ENCODE measurements at regions not wholly inside any gene's neighbourhood (a gene's known extent, or its start where the extent isn't known, plus 50 kb on each side); places are given as distances from the start of the nearest gene placed in this dataset.

DNA sequence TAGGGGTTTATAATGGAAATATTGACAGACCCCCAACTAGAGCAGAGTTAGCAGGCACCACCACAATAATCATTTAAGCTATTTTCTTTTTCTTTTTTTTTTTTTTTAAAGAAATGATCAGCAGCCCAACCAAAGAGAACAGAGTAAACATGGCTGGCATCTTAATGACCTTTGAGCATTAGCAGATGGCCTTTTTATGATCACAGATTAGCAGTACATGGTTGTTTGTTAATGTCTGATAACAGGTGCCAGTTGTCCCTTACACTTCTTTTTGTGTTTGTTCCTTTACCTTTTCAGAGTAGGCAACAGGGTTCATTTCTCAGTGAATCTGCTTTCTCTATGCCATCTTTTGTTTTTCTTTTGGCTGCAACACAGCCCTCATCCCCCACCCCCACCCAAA, 747.0 kb downstream of the BCL11A start:
- Histone ChIP-seq H3K27me3 (ENCODE audit: insufficient read depth, insufficient read length) (no peaks in the 10 kb centered on the region), H3K9me3 (ENCODE audit: insufficient read depth, low read length) (no peaks in the 10 kb centered on the region), H3K4me1 (ENCODE audit: insufficient read depth, insufficient read length) (no peaks in the 10 kb centered on the region), H3K9ac (ENCODE audit: insufficient read length, low read depth) (no peak overlapping the region), H3K4me3 (ENCODE audit: insufficient read length, low read depth) (no peak overlapping the region), H3K36me3 (ENCODE audit: insufficient read depth, insufficient read length, low read length) (no peaks in the 10 kb centered on the region)
- TF ChIP-seq YY1 (IDR thresholded peaks at IDR 0.05; ENCODE audit: insufficient read depth, insufficient read length) = no peak
- no peak for DNase-seq (ENCODE audit: low read depth, low spot score)

DNA sequence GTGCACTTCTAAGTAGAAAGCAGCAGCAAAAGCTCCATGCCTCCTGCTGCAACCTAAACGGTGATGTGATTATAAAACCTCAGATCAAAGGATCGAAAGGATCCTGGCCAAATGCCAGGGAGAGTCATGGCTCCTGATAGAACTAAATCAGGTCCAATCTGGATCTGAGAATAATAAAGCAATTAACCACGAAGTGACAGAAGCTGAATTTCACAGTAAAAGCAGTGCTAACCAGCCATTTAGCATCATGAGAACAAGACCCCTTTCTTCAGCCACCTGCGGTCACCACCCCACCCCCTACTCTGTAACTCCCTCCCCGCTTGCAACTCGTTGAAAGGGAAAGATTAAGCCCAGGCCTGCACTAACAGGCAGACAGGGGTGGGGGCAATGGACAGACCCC, 748.7 kb downstream of the BCL11A start:
- Histone ChIP-seq H3K4me1 (ENCODE audit: insufficient read depth, insufficient read length) (no peaks in the 10 kb centered on the region), H3K4me3 (ENCODE audit: insufficient read length, low read depth) (no peak overlapping the region), H3K9ac (ENCODE audit: insufficient read length, low read depth) (no peak overlapping the region), H3K27me3 (ENCODE audit: insufficient read depth, insufficient read length) (no peaks in the 10 kb centered on the region), H3K9me3 (ENCODE audit: insufficient read depth, low read length) (no peaks in the 10 kb centered on the region), H3K36me3 (ENCODE audit: insufficient read depth, insufficient read length, low read length) (no peaks in the 10 kb centered on the region)
- no peak for DNase-seq (ENCODE audit: low read depth, low spot score)
- TF ChIP-seq SUZ12 (IDR thresholded peaks at IDR 0.05; ENCODE audit: extremely low read depth, insufficient read depth, insufficient read length) = no peak
- no peak for TF ChIP-seq YY1 (IDR thresholded peaks at IDR 0.05; ENCODE audit: insufficient read depth, insufficient read length)

DNA sequence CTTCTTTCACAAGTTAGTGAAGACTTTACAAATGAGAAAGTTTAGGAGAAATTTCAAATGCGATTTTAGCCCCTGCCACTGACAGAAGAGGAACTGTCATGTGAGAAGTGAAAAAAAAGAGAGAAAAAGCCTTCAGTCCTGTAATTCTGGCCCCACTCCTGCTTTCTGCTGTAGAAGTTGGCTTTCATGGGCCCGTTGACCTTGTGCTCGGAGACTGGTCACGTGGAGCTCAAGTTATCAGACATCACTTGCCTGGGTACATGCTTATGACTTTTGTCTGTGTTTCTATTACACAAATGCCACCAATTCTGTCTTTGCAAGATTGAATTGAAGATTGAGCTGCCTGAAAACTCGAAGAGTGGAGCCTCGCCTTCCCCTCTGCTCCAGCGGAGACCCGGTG, 749.9 kb downstream of the BCL11A start:
- Histone ChIP-seq H3K9ac (ENCODE audit: insufficient read length, low read depth) (no peak overlapping the region), H3K4me1 (ENCODE audit: insufficient read depth, insufficient read length) (no peaks in the 10 kb centered on the region), H3K36me3 (ENCODE audit: insufficient read depth, insufficient read length, low read length) (no peaks in the 10 kb centered on the region), H3K9me3 (ENCODE audit: insufficient read depth, low read length) (no peaks in the 10 kb centered on the region), H3K27me3 (ENCODE audit: insufficient read depth, insufficient read length) (no peaks in the 10 kb centered on the region), H3K4me3 (ENCODE audit: insufficient read length, low read depth) (no peak overlapping the region)
- TF ChIP-seq SUZ12 (IDR thresholded peaks at IDR 0.05; ENCODE audit: extremely low read depth, insufficient read depth, insufficient read length) = no peak
- no peak for DNase-seq (ENCODE audit: low read depth, low spot score)

DNA sequence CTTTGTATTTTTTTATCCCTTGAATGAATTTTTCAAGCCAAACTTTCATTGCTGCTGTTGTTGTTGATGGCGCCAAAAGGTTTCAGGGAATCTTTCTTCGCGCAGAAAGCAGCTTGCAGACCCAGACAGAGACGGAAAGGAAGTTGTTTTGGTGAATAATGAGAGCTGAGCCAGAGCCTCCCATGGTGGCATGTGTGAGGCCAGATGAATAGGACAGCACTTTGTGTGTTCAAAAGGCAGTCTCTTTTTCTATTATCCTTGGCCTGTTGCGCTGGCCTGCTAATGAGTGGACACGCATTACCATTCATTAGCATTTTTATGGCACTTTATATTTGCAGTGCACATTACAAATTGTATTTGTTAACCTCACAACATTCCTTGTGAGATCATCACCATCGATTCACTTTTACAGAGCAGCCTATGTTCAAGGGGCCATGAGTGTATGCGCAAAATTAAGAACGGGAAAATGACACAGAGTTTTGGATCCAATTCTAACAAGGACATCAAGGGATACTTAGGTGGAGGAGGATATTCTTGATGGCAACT, 754.7 kb downstream of the BCL11A start:
- no peak for TF ChIP-seq ZNF274 (IDR thresholded peaks at IDR 0.05; ENCODE audit: low read depth, low read length)
- TF ChIP-seq YY1 (IDR thresholded peaks at IDR 0.05; ENCODE audit: insufficient read depth, insufficient read length) = no peak
- no peak for TF ChIP-seq SUZ12 (IDR thresholded peaks at IDR 0.05; ENCODE audit: extremely low read depth, insufficient read depth, insufficient read length)
- DNase-seq (ENCODE audit: low read depth, low spot score) = no peak
- Histone ChIP-seq H3K9me3 (ENCODE audit: insufficient read depth, low read length) (no peaks in the 10 kb centered on the region), H3K36me3 (ENCODE audit: insufficient read depth, insufficient read length, low read length) (no peaks in the 10 kb centered on the region), H3K4me3 (ENCODE audit: insufficient read length, low read depth) (no peak overlapping the region), H3K4me1 (ENCODE audit: insufficient read depth, insufficient read length) (no peaks in the 10 kb centered on the region), H3K27me3 (ENCODE audit: insufficient read depth, insufficient read length) (no peaks in the 10 kb centered on the region), H3K9ac (ENCODE audit: insufficient read length, low read depth) (no peak overlapping the region)

DNA sequence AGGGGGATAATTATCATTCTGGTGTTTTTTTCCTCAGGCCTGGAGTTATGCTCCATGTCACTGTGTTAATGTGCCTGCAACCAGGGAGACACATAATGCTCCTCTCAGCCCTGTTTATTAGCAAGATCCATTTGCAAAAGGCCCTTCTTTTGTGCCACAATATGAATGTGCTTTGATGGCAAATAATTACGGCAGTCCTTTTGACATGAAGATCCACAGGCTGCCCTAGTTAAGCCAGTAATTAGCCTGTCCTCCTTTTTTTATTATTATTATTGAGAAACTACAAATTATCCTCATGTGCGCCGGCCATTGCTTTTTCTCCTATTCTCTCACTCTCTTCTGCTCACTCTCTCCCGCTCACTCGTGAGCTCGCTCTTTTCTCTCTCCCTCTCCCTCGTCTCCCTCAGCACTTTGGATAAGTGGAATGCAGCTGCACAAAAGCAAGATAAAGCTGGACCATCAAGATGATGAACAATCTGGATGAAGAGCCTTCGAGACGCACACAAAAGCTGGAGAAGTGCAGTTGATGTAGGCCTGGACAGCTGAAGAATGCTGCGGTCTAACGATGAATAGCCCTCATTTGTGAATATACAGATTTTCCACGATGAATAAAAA, 762.3 kb downstream of the BCL11A start:
- no peak for DNase-seq (ENCODE audit: low read depth, low spot score)
- H3K9ac ChIP-seq (ENCODE audit: insufficient read length, low read depth) = no peak overlapping the region
- TF ChIP-seq SUZ12 (IDR thresholded peaks at IDR 0.05; ENCODE audit: extremely low read depth, insufficient read depth, insufficient read length) (no peak), ZNF274 (IDR thresholded peaks at IDR 0.05; ENCODE audit: low read depth, low read length) (no peak), YY1 (IDR thresholded peaks at IDR 0.05; ENCODE audit: insufficient read depth, insufficient read length) (no peak)
- H3K4me1 ChIP-seq (ENCODE audit: insufficient read depth, insufficient read length) = no peaks in the 10 kb centered on the region
- no peak overlapping the region for H3K4me3 ChIP-seq (ENCODE audit: insufficient read length, low read depth)
- no peaks in the 10 kb centered on the region for H3K9me3 ChIP-seq (ENCODE audit: insufficient read depth, low read length)
- H3K36me3 ChIP-seq (ENCODE audit: insufficient read depth, insufficient read length, low read length) = no peaks in the 10 kb centered on the region
- H3K27me3 ChIP-seq (ENCODE audit: insufficient read depth, insufficient read length) = no peaks in the 10 kb centered on the region

DNA sequence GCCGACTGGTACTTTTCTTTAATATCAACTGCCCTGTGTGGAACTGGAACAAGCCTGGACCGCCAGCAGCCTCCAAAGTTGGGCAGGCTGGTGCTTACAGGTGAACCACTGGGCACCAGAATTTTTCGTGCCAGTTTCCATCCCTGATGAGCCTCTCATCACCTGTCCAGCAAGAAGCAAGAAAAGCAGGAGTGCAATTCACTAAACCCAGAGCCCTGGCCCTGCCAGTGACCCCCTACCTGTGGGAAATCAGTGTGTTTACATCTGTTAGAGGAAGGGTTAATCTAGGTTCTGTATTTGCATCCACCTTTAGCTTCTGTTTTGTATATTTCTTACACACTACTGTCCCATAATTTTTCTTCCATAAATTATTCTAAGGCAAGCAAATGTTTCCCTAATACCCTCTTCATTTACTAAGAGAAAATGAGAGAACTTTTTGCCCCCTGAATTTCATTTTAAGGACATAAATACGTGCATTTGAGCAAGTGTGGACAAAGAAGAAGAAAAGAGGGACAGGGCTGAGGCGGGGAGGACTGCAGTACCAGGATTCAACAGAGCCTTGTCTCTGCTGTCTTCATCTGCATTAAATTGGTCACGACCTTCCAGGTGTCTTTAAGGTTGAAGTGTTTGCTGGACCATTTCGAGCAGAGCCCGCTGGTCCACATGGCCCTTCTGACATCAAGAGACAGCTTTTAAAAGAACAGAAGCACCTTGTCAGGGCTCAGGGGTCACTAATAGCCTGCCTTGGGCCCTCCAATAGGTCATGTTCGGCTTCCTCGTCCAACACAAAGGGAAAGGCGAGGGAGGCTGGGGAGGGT, 763.1 kb downstream of the BCL11A start:
- H3K9me3 ChIP-seq (ENCODE audit: insufficient read depth, low read length) = no peaks in the 10 kb centered on the region
- TF ChIP-seq YY1 (IDR thresholded peaks at IDR 0.05; ENCODE audit: insufficient read depth, insufficient read length) = no peak
- no peak for TF ChIP-seq ZNF274 (IDR thresholded peaks at IDR 0.05; ENCODE audit: low read depth, low read length)
- TF ChIP-seq SUZ12 (IDR thresholded peaks at IDR 0.05; ENCODE audit: extremely low read depth, insufficient read depth, insufficient read length) = no peak
- H3K36me3 ChIP-seq (ENCODE audit: insufficient read depth, insufficient read length, low read length) = no peaks in the 10 kb centered on the region
- DNase-seq (ENCODE audit: low read depth, low spot score) = no peak
- H3K4me3 ChIP-seq (ENCODE audit: insufficient read length, low read depth) = no peak overlapping the region
- H3K9ac ChIP-seq (ENCODE audit: insufficient read length, low read depth) = no peak overlapping the region
- H3K4me1 ChIP-seq (ENCODE audit: insufficient read depth, insufficient read length) = no peaks in the 10 kb centered on the region
- H3K27me3 ChIP-seq (ENCODE audit: insufficient read depth, insufficient read length) = no peaks in the 10 kb centered on the region

DNA sequence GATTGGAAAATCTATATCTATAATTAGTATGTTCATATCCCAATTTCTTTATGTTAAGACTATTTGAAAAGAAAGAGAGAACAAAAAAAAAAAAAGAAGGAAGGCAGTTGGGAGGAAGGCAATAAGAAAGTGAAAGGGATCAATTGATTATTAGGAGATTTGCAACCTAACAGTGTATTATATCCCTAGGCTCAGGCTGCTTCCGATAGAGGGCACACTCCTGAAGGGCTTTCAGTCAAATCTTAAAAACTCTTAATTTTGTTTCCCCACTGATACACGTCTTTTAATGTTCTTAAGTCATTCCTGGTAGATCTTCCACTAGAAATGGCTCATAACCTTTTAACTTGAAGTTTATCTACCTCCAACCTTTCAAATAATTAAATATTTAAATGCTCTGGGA, 763.9 kb downstream of the BCL11A start:
- no peak for TF ChIP-seq ZNF274 (IDR thresholded peaks at IDR 0.05; ENCODE audit: low read depth, low read length)
- no peak for TF ChIP-seq YY1 (IDR thresholded peaks at IDR 0.05; ENCODE audit: insufficient read depth, insufficient read length)
- TF ChIP-seq SUZ12 (IDR thresholded peaks at IDR 0.05; ENCODE audit: extremely low read depth, insufficient read depth, insufficient read length) = no peak
- Histone ChIP-seq H3K9ac (ENCODE audit: insufficient read length, low read depth) (no peak overlapping the region), H3K4me1 (ENCODE audit: insufficient read depth, insufficient read length) (no peaks in the 10 kb centered on the region), H3K36me3 (ENCODE audit: insufficient read depth, insufficient read length, low read length) (no peaks in the 10 kb centered on the region), H3K27me3 (ENCODE audit: insufficient read depth, insufficient read length) (no peaks in the 10 kb centered on the region), H3K9me3 (ENCODE audit: insufficient read depth, low read length) (no peaks in the 10 kb centered on the region), H3K4me3 (ENCODE audit: insufficient read length, low read depth) (no peak overlapping the region)
- no peak for DNase-seq (ENCODE audit: low read depth, low spot score)
